ENCODE measurements at regions not wholly inside any gene's neighbourhood (a gene's known extent, or its start where the extent isn't known, plus 50 kb on each side); places are given as distances from the start of the nearest gene placed in this dataset.

GRCh38 chr14:87043667-87044200 is 949.2 kb downstream of the GALC start:
- Histone ChIP-seq H3K4me1 (ENCODE audit: insufficient read depth) (no peaks in the 10 kb centered on the region), H3K27ac (no peak overlapping the region), H3K79me2 (no peaks in the 10 kb centered on the region), H4K20me1 (ENCODE audit: insufficient read depth, poor library complexity, severe bottlenecking) (no peaks in the 10 kb centered on the region), H2AFZ (no peak overlapping the region), H3K9me3 (ENCODE audit: low read depth) (no peaks in the 10 kb centered on the region), H3K4me3 (no peak overlapping the region), H3K9me2 (replicated peaks; ENCODE audit: insufficient read depth) (no peaks in the 10 kb centered on the region), H3K27me3 (no peaks in the 10 kb centered on the region), H3K4me2 (no peak overlapping the region), H3K36me3 (replicated peaks; ENCODE audit: insufficient read depth, low read depth) (no peaks in the 10 kb centered on the region)
- TF ChIP-seq, protein P1, sequence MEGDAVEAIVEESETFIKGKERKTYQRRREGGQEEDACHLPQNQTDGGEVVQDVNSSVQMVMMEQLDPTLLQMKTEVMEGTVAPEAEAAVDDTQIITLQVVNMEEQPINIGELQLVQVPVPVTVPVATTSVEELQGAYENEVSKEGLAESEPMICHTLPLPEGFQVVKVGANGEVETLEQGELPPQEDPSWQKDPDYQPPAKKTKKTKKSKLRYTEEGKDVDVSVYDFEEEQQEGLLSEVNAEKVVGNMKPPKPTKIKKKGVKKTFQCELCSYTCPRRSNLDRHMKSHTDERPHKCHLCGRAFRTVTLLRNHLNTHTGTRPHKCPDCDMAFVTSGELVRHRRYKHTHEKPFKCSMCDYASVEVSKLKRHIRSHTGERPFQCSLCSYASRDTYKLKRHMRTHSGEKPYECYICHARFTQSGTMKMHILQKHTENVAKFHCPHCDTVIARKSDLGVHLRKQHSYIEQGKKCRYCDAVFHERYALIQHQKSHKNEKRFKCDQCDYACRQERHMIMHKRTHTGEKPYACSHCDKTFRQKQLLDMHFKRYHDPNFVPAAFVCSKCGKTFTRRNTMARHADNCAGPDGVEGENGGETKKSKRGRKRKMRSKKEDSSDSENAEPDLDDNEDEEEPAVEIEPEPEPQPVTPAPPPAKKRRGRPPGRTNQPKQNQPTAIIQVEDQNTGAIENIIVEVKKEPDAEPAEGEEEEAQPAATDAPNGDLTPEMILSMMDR (IDR thresholded peaks at IDR 0.05; ENCODE audit: poor library complexity): no peak
- TF ChIP-seq EZH2 (IDR thresholded peaks at IDR 0.05; ENCODE audit: borderline replicate concordance) (no peak), EZH2phosphoT487 (IDR thresholded peaks at IDR 0.05; ENCODE audit: low read depth, severe bottlenecking, unreplicated experiment) (no peak)
- no peak for DNase-seq (ENCODE audit: low spot score)
- 85% methylated on average over 4 of the region's 4 CpGs for WGBS (ENCODE audit: low lambda C conversion rate, missing lambda C conversion rate)

- Histone ChIP-seq H3K4me3 (no peak overlapping the region), H3K4me1 (ENCODE audit: insufficient read depth) (no peaks in the 10 kb centered on the region), H3K4me2 (no peak overlapping the region), H4K20me1 (ENCODE audit: insufficient read depth, poor library complexity, severe bottlenecking) (no peaks in the 10 kb centered on the region), H3K36me3 (replicated peaks; ENCODE audit: insufficient read depth, low read depth) (no peaks in the 10 kb centered on the region), H3K9me2 (replicated peaks; ENCODE audit: insufficient read depth) (no peaks in the 10 kb centered on the region), H2AFZ (no peak overlapping the region), H3K27me3 (no peaks in the 10 kb centered on the region), H3K27ac (no peak overlapping the region), H3K79me2 (no peaks in the 10 kb centered on the region), H3K9me3 (ENCODE audit: low read depth) (no peaks in the 10 kb centered on the region)
- no peak for DNase-seq (ENCODE audit: low spot score)
- 73% methylated on average over 4 of the region's 4 CpGs for WGBS (ENCODE audit: low lambda C conversion rate, missing lambda C conversion rate)
- TF ChIP-seq EZH2phosphoT487 (IDR thresholded peaks at IDR 0.05; ENCODE audit: low read depth, severe bottlenecking, unreplicated experiment): no peak
- TF ChIP-seq EZH2 (IDR thresholded peaks at IDR 0.05; ENCODE audit: borderline replicate concordance): no peak
- TF ChIP-seq, protein P1 (IDR thresholded peaks at IDR 0.05; ENCODE audit: poor library complexity): no peak
Observed at GRCh38 chr14:87042354-87042753, 950.6 kb downstream of the GALC start.

DNA sequence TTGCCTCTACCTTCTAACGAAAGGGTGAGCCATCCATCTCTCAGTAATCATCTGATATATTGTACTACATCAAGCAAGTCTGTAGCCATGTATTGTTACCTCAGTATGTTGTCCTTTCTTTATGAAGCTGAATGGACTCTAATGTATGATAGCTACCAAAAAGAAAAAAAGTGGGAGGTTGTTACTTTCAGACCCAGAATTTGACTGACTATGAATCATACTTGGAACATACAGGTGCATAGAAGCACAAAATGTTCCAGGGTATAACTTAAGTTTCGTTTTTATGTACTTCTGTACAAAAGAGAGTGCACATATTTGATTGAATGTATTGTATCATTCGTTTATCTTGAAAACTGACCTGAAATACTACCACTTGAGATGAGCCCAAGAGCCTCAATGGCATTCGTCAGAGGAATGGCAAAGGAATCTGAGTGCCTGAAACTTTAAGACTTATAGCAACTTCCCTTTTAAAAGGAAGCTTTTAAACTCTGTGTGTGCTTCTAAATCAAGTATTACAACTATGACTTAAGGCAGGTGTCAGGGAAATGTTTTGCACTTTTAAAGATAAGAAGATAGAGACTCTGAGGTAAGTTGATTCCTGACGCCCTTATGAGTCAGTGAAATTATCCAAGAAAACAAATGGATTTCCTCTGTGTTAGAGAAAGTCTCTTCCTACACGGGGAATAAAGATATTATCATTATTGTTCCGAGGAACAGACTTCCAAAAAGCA is 951.5 kb downstream of the GALC start:
- Histone ChIP-seq H3K27me3 (no peaks in the 10 kb centered on the region), H3K4me2 (no peak overlapping the region), H3K4me1 (ENCODE audit: insufficient read depth) (no peaks in the 10 kb centered on the region), H2AFZ (no peak overlapping the region), H4K20me1 (ENCODE audit: insufficient read depth, poor library complexity, severe bottlenecking) (no peaks in the 10 kb centered on the region), H3K9me2 (replicated peaks; ENCODE audit: insufficient read depth) (no peaks in the 10 kb centered on the region), H3K79me2 (no peaks in the 10 kb centered on the region), H3K9me3 (ENCODE audit: low read depth) (no peaks in the 10 kb centered on the region), H3K4me3 (no peak overlapping the region), H3K36me3 (replicated peaks; ENCODE audit: insufficient read depth, low read depth) (no peaks in the 10 kb centered on the region), H3K27ac (no peak overlapping the region)
- 49% methylated on average over 7 of the region's 7 CpGs for WGBS (ENCODE audit: low lambda C conversion rate, missing lambda C conversion rate)
- DNase-seq (ENCODE audit: low spot score): no peak
- TF ChIP-seq EZH2 (IDR thresholded peaks at IDR 0.05; ENCODE audit: borderline replicate concordance) (no peak), EZH2phosphoT487 (IDR thresholded peaks at IDR 0.05; ENCODE audit: low read depth, severe bottlenecking, unreplicated experiment) (no peak)
- TF ChIP-seq, protein P1 (IDR thresholded peaks at IDR 0.05; ENCODE audit: poor library complexity): no peak

All from hepatocyte (in vitro differentiated cells).